PC-3 (cell line): ENCODE measurements at regions not wholly inside any gene's neighbourhood (a gene's known extent, or its start where the extent isn't known, plus 50 kb on each side); places are given as distances from the start of the nearest gene placed in this dataset.

ENCODE experiments used
- CTCF ChIP-seq: fragments of 300-600 bp; sonication (generic); conservative IDR thresholded peaks from 2 replicates; pipeline ENCODE4 v1.5.1; 2017; ENCODE audit warnings: antibody characterized with exemption, low read depth, mild to moderate bottlenecking, low read length
- EZH2 ChIP-seq: fragments of 300-600 bp; sonication (generic); IDR thresholded peaks from one replicate; pipeline ENCODE4 v1.6.1; 2017; ENCODE audit warnings: antibody characterized with exemption, mild to moderate bottlenecking, low read length; ENCODE audit not compliant: unreplicated experiment
- EZH2phosphoT487 ChIP-seq: fragments of 300-600 bp; sonication (generic); IDR thresholded peaks from 2 replicates; pipeline ENCODE4 v1.6.1; 2018; ENCODE audit warnings: mild to moderate bottlenecking, antibody characterized with exemption, low read length, borderline replicate concordance

GRCh38 chr7:115825456-115826115 is 205.0 kb downstream of the TFEC start:
- TF ChIP-seq CTCF (no peak), EZH2phosphoT487 (no peak), EZH2 (no peak)
